ENCODE measurements at regions not wholly inside any gene's neighbourhood (a gene's known extent, or its start where the extent isn't known, plus 50 kb on each side); places are given as distances from the start of the nearest gene placed in this dataset.
"Not testable (repeated sequence)": the region's sequence is repeated elsewhere in the genome, so short reads cannot be mapped to it uniquely, and the experiment has no call there.

GRCh38 chr10:2896334-2896733 is 171.0 kb upstream of the PFKP start:
- DNase-seq (ENCODE audit: low spot score in 2 of 2); FAIRE-seq: not testable (repeated sequence)

- DNase-seq (ENCODE audit: low spot score in 2 of 2) = no peak
- FAIRE-seq = no peak
These were observed 171.7 kb upstream of the PFKP start for GRCh38 chr10:2895594-2896196.

- FAIRE-seq (no peak), DNase-seq (ENCODE audit: low spot score in 2 of 2) (no peak)
These were observed 173.4 kb upstream of the PFKP start for GRCh38 chr10:2893991-2894390.

- no peak for FAIRE-seq
- no peak for DNase-seq (ENCODE audit: low spot score in 2 of 2)
These were observed 174.0 kb upstream of the PFKP start for GRCh38 chr10:2893158-2893845.

- DNase-seq (ENCODE audit: low spot score in 2 of 2) (no peak), FAIRE-seq (no peak)
These were observed 175.6 kb upstream of the PFKP start for GRCh38 chr10:2891770-2892124.

GRCh38 chr10:2891073-2891769 is 176.1 kb upstream of the PFKP start:
- DNase-seq (ENCODE audit: low spot score in 2 of 2) (no peak), FAIRE-seq (no peak)

GRCh38 chr10:2890093-2890492 is 177.3 kb upstream of the PFKP start:
- DNase-seq (ENCODE audit: low spot score in 2 of 2) = no peak
- FAIRE-seq = no peak

- FAIRE-seq = no peak
- DNase-seq (ENCODE audit: low spot score in 2 of 2) = no peak
These were observed 178.8 kb upstream of the PFKP start for GRCh38 chr10:2888403-2889004.

- DNase-seq (ENCODE audit: low spot score in 2 of 2) = no peak
- no peak for FAIRE-seq
These were observed 179.8 kb upstream of the PFKP start for GRCh38 chr10:2887391-2888070.

- FAIRE-seq (no peak), DNase-seq (ENCODE audit: low spot score in 2 of 2) (no peak)
These were observed 180.7 kb upstream of the PFKP start for GRCh38 chr10:2886662-2887061.

GRCh38 chr10:2885288-2886278 is 181.8 kb upstream of the PFKP start:
- no peak for FAIRE-seq
- DNase-seq (ENCODE audit: low spot score in 2 of 2) = no peak

- FAIRE-seq; DNase-seq (ENCODE audit: low spot score in 2 of 2): not testable (repeated sequence)
These were observed 183.3 kb upstream of the PFKP start for GRCh38 chr10:2883983-2884540.

GRCh38 chr10:2883238-2883637 is 184.1 kb upstream of the PFKP start:
- FAIRE-seq = no peak
- DNase-seq (ENCODE audit: low spot score in 2 of 2) = no peak

GRCh38 chr10:2882628-2883027 is 184.7 kb upstream of the PFKP start:
- FAIRE-seq (no peak), DNase-seq (ENCODE audit: low spot score in 2 of 2) (no peak)

- DNase-seq (ENCODE audit: low spot score in 2 of 2) (no peak), FAIRE-seq (no peak)
These were observed 185.4 kb upstream of the PFKP start for GRCh38 chr10:2881720-2882620.

GRCh38 chr10:2880050-2880449 is 187.3 kb upstream of the PFKP start:
- DNase-seq (ENCODE audit: low spot score in 2 of 2); FAIRE-seq: not testable (repeated sequence)

- no peak for DNase-seq (ENCODE audit: low spot score in 2 of 2)
- FAIRE-seq = no peak
These were observed 188.5 kb upstream of the PFKP start for GRCh38 chr10:2878818-2879217.

- FAIRE-seq (no peak), DNase-seq (ENCODE audit: low spot score in 2 of 2) (no peak)
These were observed 191.3 kb upstream of the PFKP start for GRCh38 chr10:2876032-2876431.

Data from frontal cortex (tissue), 3 donors.